ENCODE measurements at regions not wholly inside any gene's neighbourhood (a gene's known extent, or its start where the extent isn't known, plus 50 kb on each side); places are given as distances from the start of the nearest gene placed in this dataset.

GRCh38 chr4:102141842-102142241 is 203.4 kb downstream of the SLC39A8 start:
- TF ChIP-seq EZH2phosphoT487 (IDR thresholded peaks at IDR 0.05; ENCODE audit: insufficient read depth, low read depth) (no peak), EZH2 (IDR thresholded peaks at IDR 0.05; ENCODE audit: insufficient read depth, poor library complexity, severe bottlenecking) (no peak)

Measured in GM23248 (cell line).